ENCODE measurements at regions not wholly inside any gene's neighbourhood (a gene's known extent, or its start where the extent isn't known, plus 50 kb on each side); places are given as distances from the start of the nearest gene placed in this dataset.

DNA sequence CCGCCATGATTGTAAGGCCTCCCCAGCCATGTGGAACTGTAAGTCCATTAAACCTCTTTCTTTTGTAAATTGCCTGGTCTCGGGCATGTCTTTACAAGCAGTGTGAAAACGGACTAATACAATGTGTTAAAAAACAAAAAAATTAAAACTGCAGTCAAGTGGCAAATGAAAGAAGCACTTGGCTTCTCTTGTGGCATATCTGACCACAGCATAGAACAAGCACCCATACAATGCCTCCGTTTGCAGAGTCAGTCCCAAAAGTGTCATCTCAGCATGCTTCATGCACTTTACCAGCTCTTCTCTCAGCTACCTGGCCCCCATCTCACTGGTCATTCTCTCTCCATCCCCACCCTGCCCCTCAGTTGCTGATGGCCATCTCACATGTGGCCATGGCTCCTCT, 51.1 kb upstream of the DAPK1 start:
- no peak for TF ChIP-seq CTCF (IDR thresholded peaks at IDR 0.05)
- TF ChIP-seq POLR2A (IDR thresholded peaks at IDR 0.05) = no peak
- TF ChIP-seq POLR2AphosphoS5 (IDR thresholded peaks at IDR 0.05; ENCODE audit: insufficient read depth in 1 of 2, low read depth in 1 of 2) = no peak

Data from vagina (tissue), 2 donors.